HG02763 (cell line): ENCODE measurements at regions not wholly inside any gene's neighbourhood (a gene's known extent, or its start where the extent isn't known, plus 50 kb on each side); places are given as distances from the start of the nearest gene placed in this dataset.

Experiments used
- ATAC-seq: cut with Tn5 transposase; IDR thresholded peaks from one replicate; pipeline ENCODE4 v1.9.1; 2021; ENCODE audit warnings: mild to moderate bottlenecking, moderate library complexity; ENCODE audit not compliant: unreplicated experiment

DNA sequence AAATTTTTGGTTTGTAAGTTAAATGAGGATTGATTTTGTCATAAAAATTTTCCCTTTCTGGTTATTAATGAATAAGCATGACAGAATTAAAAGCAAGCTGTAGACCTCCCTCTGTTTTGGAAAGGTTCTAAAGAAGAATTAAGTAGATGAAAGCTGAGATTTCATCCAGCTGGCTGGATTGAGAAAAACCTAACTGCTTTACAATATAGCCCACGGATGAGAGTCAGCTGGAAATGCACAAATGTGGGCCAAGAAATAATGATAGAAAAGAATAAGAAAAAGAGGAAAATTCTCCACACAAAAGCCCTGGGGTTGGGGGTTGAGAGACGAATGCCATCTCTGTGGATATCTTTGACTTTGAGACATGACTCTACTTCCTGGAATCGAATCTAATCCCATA lies 631.6 kb downstream of the HDGFL1 start:
- no peak for ATAC-seq

GRCh38 chr6:23202207-23202606 lies 632.8 kb downstream of the HDGFL1 start:
- ATAC-seq: no peak

DNA sequence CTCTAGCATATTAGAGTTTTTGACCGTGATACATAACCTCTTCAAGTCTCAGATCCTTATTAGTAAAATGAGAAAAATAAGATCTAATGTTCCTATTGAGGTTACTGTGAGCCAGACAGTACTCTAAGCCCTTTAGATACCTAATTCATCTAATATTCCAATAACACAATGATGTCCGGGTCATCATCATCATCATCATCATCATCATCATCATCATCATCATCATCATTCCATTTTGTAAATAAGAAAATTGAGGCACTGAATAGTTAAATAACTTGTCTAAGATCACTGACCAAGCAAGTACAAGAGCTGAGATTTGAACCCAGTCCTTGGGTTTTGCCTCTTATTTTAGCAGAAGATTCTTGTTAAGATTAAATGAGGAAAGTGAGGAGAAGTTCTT lies 643.0 kb downstream of the HDGFL1 start:
- no peak for ATAC-seq

DNA sequence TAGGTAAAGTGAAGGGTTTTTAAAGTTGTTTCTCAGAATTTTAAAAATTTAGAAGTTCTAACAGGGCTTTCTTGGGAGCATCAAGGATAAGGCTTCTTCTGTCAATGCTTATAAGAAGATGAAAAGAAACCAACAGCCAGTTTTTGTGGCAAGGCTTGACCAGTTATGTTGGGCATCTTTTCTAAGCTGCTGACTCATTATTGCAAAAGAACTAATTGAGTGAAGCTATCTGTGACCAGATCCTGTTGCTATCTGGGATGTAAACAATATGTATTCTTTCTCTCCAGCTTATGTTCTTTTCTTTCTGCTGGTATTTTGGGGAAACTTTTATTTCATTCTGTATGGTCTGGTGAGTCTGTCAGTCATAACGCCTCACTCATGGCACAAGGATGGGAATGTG lies 643.8 kb downstream of the HDGFL1 start:
- no peak for ATAC-seq

GRCh38 chr6:23213651-23214050 lies 644.3 kb downstream of the HDGFL1 start:
- no peak for ATAC-seq

DNA sequence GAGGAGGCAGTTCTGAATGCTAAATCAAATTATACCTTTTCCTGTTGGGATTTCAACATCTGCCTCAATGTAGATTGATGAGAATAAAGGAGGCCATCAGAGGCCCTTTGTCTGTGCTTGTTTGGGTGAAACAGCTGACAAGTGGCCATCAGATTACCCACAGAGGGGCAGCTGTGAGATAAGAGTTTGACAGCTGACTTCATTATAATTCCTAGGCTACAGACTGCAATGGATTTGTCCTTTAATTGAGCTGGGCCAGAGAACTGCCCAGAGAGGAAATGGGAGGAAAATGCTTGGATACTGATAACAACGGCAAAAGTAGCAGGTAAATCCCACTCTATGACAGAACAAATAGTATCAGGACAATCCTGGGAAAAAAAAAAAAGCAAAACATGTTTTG lies 649.4 kb downstream of the HDGFL1 start:
- ATAC-seq: no peak

DNA sequence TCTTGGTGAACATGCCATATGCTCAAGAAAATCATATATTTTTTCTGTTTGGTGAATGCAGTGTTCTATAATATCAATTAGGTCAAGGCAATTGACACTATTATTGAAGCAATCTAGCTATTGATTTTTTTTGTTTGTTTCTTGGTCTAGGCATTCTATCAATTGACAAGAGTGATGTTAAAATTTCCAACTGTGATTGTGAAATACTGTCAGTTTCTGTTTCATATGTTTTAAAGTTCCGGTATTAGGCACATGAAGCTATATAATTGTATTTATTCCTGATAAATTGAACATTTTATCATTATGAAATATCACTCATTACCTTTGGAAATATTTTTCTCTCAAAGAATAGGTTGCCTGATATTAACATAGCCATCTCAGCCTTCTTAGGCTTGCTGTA lies 653.4 kb downstream of the HDGFL1 start:
- ATAC-seq: no peak

DNA sequence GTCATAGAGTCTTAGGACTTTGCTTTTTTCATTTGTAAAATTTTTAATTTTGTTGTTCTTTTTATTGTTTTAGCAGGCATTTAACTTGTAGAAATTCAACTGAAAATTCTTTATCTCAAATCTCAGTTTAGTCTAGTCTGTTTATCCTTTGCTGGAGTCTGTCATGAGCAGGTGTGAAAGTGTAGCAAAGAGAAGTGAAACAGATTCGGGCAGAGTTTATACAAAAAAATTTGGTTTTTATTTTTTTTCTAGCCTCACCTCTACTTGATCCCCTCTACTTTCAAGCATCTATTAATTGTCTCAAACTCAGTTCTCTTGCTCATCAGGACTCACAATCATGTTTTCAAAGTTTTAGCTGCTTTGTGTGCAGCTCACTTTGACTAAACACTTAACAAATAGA lies 655.2 kb downstream of the HDGFL1 start:
- no peak for ATAC-seq

DNA sequence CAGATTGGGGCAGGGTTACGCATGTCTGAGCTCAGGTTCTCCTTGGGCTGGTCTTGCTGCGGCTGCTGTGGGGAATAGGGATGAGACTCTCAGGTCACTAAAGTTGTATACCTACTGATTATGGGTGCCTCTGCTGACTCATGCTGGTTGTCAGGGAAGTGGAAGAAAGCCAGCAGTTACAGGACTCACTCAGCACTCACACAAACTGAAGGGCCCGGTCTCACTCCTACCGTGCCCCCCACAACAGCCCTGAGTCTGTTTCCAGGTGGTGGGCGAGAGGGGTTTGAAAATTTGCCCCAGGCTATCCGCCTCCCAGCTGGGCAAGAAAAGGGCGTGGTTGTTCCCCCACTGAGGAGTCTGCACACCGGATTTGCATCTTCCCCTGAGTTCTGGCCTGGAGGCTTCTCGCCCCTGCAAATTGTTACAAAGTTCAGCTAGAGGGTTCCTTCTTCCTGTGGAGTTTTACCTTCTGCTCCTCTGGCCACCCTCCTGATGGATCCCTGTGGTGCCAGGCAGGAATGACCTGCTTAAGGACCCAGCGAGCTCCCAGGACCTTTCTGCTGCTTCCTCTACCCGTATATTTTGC lies 659.2 kb downstream of the HDGFL1 start:
- no peak for ATAC-seq

DNA sequence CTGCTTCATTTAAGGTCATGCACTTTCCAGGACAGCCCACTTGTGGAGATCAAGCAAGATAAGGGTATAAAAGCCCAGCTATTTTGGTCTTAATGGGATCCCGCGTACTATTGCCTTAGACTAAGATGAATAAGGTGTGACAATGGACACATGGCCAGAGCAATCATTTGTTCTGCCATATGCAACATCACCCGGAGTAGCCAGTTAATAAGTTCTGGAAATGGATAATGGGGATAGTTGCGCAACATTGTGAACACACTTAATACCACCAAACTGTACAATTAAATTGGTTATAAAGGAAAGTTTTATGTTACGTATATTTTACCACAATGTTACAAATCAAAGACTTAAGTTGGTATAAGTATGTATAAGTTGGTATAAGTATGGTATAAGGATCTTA lies 674.5 kb downstream of the HDGFL1 start:
- ATAC-seq: no peak

- no peak for ATAC-seq
Measured at GRCh38 chr6:23244300-23244699, 674.9 kb downstream of the HDGFL1 start.

- ATAC-seq: no peak
Measured at GRCh38 chr6:23245572-23245971, 676.2 kb downstream of the HDGFL1 start.

GRCh38 chr6:23246896-23247295 lies 677.5 kb downstream of the HDGFL1 start:
- no peak for ATAC-seq

GRCh38 chr6:23250556-23250955 lies 681.2 kb downstream of the HDGFL1 start:
- no peak for ATAC-seq

- no peak for ATAC-seq
Measured at GRCh38 chr6:23262864-23263263, 693.5 kb downstream of the HDGFL1 start.

- ATAC-seq: no peak
Measured at GRCh38 chr6:23265270-23265669, 695.9 kb downstream of the HDGFL1 start.

DNA sequence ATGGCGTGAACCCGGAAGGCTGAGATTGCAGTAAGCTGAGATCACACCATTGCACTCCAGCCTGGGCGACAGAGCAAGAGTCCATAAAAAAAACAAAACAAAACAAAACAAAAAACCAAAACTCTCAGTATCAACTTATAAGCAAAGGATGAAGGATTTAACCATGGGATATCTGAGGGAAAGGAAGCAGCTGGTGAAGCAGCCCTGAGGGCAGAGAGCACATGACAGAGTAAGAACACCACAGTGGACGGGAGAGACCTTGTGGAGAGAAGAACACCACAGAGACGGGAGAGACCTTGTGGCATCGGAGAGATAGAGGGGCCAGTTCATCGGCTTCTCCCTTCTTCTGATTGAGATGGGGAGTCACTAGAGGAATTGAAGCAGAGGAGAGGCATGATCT lies 697.2 kb downstream of the HDGFL1 start:
- no peak for ATAC-seq

DNA sequence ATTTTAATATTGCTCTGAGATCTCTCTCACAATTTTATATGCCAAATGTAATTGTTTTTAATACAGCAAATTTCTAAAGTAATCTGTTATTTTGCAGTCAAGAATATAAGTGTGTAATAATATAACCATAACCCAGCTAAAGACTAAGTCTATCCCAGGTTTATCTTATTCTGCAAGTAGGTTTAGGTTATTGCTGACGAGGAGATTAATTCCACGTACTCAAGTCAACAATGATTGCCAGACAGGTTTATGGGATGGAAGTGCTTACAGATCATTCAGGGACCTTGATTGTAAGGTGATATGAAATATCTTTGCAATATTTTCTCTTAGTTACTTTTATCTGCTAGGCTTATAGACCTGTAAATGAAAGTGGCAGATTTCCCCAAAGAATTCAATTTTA lies 698.3 kb downstream of the HDGFL1 start:
- ATAC-seq: no peak

GRCh38 chr6:23268348-23268747 lies 699.0 kb downstream of the HDGFL1 start:
- ATAC-seq: no peak

DNA sequence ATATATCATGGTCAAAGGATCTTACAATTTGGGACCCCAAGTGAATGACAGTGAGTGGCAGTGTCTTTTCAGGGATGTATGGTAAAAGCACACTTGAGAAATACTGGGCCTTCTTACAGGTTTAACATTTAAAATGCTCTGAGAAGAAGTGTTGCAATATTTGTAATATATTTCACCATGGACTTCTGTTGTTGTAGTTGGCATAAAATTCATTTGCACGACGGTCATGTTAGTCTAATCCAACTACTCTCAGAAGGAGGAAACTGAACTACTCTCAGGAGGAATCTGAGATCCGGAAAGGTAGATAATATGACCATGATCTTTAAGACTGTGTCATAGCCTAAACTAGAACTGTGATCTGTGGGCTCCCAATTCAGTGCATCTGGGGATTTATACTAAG lies 700.1 kb downstream of the HDGFL1 start:
- ATAC-seq: no peak

GRCh38 chr6:23272536-23272935 lies 703.2 kb downstream of the HDGFL1 start:
- ATAC-seq: no peak

DNA sequence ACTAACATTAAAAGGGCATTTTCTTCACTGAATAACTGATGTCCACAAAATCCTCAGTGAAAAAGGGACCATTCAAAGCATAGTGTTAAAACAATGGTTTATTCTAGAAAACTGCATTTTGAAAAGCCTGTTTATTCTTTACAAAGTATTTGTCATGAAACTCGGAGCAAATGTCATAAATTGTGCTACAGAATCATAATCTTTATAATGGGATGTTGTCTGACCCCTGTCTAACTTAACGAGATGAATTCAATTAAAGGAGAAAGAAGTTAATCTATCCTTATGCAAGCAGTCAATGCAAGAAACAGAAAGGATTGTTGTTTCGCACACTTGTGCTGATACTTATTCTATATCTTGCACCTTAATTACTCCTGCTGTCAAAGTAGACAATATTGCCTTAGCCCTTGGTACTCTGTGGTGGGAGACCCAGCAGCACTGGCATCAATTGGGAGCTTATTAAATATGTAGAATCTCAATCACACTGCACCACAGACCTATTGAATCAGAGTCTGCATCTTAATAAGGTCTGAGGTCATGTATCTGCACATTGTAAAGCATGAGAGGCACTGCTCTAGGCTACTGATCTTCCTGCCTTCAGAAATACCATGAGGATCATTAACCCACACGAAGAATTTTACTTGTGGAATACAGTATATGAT lies 708.3 kb downstream of the HDGFL1 start:
- no peak for ATAC-seq

DNA sequence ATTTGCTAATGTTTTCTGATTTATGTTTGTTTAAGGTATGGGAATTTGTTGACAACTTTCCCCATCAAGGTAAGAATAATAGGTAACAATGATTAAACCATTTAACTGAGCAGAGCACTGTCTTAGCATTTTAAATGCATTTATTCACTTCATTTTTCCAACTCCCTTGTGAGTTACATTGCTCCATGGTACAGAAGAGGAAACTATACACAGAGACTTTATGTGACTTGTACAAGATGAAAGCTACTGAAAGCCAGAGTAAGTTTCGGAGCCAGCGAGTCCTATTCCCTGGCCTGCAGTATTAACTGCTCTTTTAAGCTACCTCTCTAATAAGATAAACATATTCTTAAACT lies 708.8 kb downstream of the HDGFL1 start:
- ATAC-seq: no peak
